ENCODE measurements at regions not wholly inside any gene's neighbourhood (a gene's known extent, or its start where the extent isn't known, plus 50 kb on each side); places are given as distances from the start of the nearest gene placed in this dataset.

DNA sequence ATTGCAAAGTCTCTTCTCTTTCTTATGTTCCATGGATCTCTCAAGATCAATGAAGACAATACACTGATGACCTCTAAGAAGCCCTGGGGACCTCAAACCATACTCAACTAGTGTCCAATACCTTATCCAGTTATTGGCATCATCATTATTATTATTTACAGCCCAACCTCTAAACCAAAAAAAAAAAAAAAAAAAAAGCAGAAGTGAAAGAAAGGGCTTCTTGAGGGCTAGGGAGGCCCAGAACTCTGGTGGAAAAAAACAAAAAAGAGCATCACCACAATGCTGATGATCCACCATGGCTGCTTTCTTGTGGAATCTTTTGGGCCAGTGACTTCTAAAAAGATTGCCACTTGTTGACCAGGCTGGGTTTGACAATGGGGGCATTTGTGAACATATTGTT, 324.9 kb downstream of the LPIN1 start:
- TF ChIP-seq, protein P1, sequence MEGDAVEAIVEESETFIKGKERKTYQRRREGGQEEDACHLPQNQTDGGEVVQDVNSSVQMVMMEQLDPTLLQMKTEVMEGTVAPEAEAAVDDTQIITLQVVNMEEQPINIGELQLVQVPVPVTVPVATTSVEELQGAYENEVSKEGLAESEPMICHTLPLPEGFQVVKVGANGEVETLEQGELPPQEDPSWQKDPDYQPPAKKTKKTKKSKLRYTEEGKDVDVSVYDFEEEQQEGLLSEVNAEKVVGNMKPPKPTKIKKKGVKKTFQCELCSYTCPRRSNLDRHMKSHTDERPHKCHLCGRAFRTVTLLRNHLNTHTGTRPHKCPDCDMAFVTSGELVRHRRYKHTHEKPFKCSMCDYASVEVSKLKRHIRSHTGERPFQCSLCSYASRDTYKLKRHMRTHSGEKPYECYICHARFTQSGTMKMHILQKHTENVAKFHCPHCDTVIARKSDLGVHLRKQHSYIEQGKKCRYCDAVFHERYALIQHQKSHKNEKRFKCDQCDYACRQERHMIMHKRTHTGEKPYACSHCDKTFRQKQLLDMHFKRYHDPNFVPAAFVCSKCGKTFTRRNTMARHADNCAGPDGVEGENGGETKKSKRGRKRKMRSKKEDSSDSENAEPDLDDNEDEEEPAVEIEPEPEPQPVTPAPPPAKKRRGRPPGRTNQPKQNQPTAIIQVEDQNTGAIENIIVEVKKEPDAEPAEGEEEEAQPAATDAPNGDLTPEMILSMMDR (IDR thresholded peaks at IDR 0.05), result no peak
- Mint-ChIP-seq H3K36me3 (ENCODE audit: low read depth) (no peaks in the 10 kb centered on the region), H3K4me3 (ENCODE audit: unreplicated experiment) (no peak overlapping the region), H3K27ac (ENCODE audit: unreplicated experiment) (no peak overlapping the region), H3K4me1 (ENCODE audit: low read depth) (peaks cover 8% of the 10 kb centered on the region), H3K27me3 (ENCODE audit: low read depth) (no peaks in the 10 kb centered on the region), H3K9me3 (ENCODE audit: low read depth) (no peaks in the 10 kb centered on the region)
- DNase-seq (ENCODE audit: low spot score), result no peak

DNA sequence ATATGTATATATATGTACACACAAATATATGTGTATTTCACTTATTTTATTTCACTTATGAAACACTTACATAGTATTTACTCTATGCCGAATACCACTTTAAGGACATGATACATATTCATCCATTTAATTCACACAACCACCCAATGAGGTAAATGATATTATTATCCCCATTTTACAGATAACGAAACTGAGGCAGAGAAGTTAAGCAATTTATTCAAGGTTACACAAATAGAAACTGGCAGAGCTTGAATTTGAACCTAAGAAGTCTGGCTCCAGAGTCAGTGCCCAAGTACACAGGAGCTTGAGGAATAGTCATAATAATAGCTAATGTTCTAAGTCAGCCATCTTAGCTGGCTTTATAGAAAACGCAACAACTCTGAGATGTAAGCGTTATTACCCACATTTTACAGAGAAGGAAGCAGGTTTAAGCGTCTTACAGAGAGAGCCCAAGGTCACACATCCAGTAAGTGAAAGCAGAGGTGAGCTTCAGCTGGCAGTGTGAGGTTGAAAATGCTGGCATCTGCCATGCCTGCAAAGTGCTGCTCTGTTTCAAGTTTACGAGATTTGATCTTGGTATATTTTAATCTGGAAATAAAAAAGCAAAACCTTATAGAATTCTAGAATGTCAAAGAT, 326.9 kb downstream of the LPIN1 start:
- Mint-ChIP-seq H3K27ac (ENCODE audit: unreplicated experiment) (no peak overlapping the region), H3K4me3 (ENCODE audit: unreplicated experiment) (no peak overlapping the region), H3K4me1 (ENCODE audit: low read depth) (peaks cover 8% of the 10 kb centered on the region), H3K9me3 (ENCODE audit: low read depth) (no peaks in the 10 kb centered on the region), H3K27me3 (ENCODE audit: low read depth) (no peaks in the 10 kb centered on the region), H3K36me3 (ENCODE audit: low read depth) (no peaks in the 10 kb centered on the region)
- no peak for DNase-seq (ENCODE audit: low spot score)
- TF ChIP-seq, protein P1 (IDR thresholded peaks at IDR 0.05), result no peak

DNA sequence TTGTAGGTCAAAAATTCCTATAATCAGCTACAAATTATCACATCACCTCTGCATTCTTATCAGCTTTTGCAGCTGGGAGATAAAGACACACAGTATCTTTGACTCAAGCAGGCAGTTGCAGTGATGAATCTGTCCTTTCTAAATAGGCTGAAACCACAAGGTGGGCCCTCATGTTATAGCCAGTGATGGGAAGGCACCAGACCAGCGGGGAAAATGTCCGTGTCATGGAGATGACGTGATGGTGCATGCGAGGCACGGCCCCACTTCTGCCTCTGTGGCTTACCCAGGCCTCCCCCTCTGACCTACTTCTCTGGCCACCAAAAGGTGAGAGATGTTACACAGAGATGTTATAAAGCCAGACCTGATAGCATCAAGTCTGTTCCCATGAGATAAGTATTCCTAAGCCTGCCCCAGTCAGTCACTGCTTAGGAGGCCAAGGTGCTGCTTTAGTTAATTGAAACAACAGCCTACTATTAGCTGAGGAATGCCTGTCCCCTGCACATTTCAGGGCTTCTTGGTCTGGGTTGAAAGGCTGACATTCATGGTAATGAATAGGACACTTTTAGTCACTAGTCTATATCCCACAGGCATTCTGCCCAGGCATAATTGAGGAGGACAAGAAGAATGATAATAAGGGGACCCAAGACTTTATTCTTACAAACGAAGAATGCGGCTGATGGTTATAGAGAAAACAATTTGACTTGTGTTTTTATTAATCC, 327.9 kb downstream of the LPIN1 start:
- peaks cover 1% of the 10 kb centered on the region for H3K36me3 Mint-ChIP-seq (ENCODE audit: low read depth)
- TF ChIP-seq, protein P1 (IDR thresholded peaks at IDR 0.05), result no peak
- no peak for DNase-seq (ENCODE audit: low spot score)

DNA sequence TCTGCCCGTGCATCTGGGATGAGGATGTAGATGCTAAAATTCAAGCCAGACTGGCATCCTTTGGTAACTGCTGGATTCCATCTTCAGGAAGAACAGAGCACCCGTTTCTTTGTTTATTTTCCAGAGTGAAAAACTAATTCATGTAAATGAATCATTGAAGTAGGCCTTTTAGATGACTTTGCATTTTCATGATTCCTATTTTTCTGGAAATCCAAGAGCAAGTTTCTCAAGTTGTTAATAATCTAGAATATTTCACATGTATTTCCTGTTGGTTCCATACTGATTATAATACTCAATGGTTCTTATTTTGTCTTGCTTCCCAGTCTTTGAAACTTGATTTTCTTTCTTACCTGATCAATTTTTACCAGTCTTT, 328.4 kb downstream of the LPIN1 start:
- no peaks in the 10 kb centered on the region for H3K9me3 Mint-ChIP-seq (ENCODE audit: low read depth)
- peaks cover 1% of the 10 kb centered on the region for H3K36me3 Mint-ChIP-seq (ENCODE audit: low read depth)
- peaks cover 3% of the 10 kb centered on the region for H3K27me3 Mint-ChIP-seq (ENCODE audit: low read depth)
- H3K4me1 Mint-ChIP-seq (ENCODE audit: low read depth), result peaks cover 8% of the 10 kb centered on the region
- H3K4me3 Mint-ChIP-seq (ENCODE audit: unreplicated experiment), result no peak overlapping the region
- H3K27ac Mint-ChIP-seq (ENCODE audit: unreplicated experiment), result no peak overlapping the region
- no peak for DNase-seq (ENCODE audit: low spot score)
- TF ChIP-seq, protein P1 (IDR thresholded peaks at IDR 0.05), result no peak

More for the DNA sequence above, 327.9 kb downstream of the LPIN1 start:
- Mint-ChIP-seq H3K4me3 (ENCODE audit: unreplicated experiment) (no peak overlapping the region), H3K27me3 (ENCODE audit: low read depth) (peaks cover 3% of the 10 kb centered on the region), H3K9me3 (ENCODE audit: low read depth) (no peaks in the 10 kb centered on the region), H3K4me1 (ENCODE audit: low read depth) (peaks cover 8% of the 10 kb centered on the region), H3K27ac (ENCODE audit: unreplicated experiment) (no peak overlapping the region)

DNA sequence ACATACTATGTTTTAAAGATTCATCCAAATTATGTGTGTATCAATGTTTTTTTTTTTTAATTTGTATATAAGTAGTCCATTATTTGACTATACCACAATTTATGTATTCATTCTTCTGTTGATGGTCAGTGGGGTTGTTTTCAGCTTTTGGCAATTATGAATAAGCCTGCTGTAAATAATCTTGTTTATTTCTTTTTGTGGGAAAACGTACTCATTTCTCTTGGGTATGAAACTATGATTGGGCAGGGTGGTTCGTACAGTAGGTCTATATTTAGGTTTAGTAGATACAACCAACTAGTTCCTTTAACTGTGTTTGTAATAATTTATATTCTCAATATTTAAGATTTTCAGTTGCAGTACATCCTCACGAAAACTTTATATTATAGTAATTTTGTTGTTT, 329.2 kb downstream of the LPIN1 start:
- peaks cover 1% of the 10 kb centered on the region for H3K36me3 Mint-ChIP-seq (ENCODE audit: low read depth)
- TF ChIP-seq, protein P1 (IDR thresholded peaks at IDR 0.05), result no peak
- H3K4me1 Mint-ChIP-seq (ENCODE audit: low read depth), result peaks cover 8% of the 10 kb centered on the region
- peaks cover 5% of the 10 kb centered on the region for H3K27me3 Mint-ChIP-seq (ENCODE audit: low read depth)
- H3K4me3 Mint-ChIP-seq (ENCODE audit: unreplicated experiment), result no peak overlapping the region
- DNase-seq (ENCODE audit: low spot score), result no peak
- H3K27ac Mint-ChIP-seq (ENCODE audit: unreplicated experiment), result no peak overlapping the region
- no peaks in the 10 kb centered on the region for H3K9me3 Mint-ChIP-seq (ENCODE audit: low read depth)

All from chondrocyte (in vitro differentiated cells).